Stimulated activated naive CD8-positive, alpha-beta T cell treated with anti-CD3 and anti-CD28 coated beads, Interleukin-15, Interleukin-2, amounts not matched to agents 100 ng/mL and 50 ng/mL, for 24 hours (primary cell): ENCODE measurements at regions not wholly inside any gene's neighbourhood (a gene's known extent, or its start where the extent isn't known, plus 50 kb on each side); places are given as distances from the start of the nearest gene placed in this dataset.
"Not testable (repeated sequence)": the region's sequence is repeated elsewhere in the genome, so short reads cannot be mapped to it uniquely, and the experiment has no call there.

Experiments
- H3K27ac Mint-ChIP-seq: one replicate; pipeline ENCODE4 v1.8.0; 2021; ENCODE audit warnings: mild to moderate bottlenecking, mixed read lengths
- H3K27me3 Mint-ChIP-seq: one replicate; pipeline ENCODE4 v1.8.0; 2021; ENCODE audit warnings: mixed read lengths
- H3K36me3 Mint-ChIP-seq: one replicate; pipeline ENCODE4 v1.8.0; 2021; ENCODE audit warnings: low read depth, mixed read lengths
- H3K4me1 Mint-ChIP-seq: one replicate; pipeline ENCODE4 v1.8.0; 2021; ENCODE audit warnings: low read depth, mixed read lengths
- H3K4me3 Mint-ChIP-seq: one replicate; pipeline ENCODE4 v1.8.0; 2021; ENCODE audit warnings: mild to moderate bottlenecking, mixed read lengths
- H3K9me3 Mint-ChIP-seq: one replicate; pipeline ENCODE4 v1.8.0; 2021; ENCODE audit warnings: mixed read lengths

- peaks cover 14% of the 10 kb centered on the region for H3K4me1 Mint-ChIP-seq
- not testable (repeated sequence) for H3K27ac Mint-ChIP-seq, H3K4me3 Mint-ChIP-seq, H3K36me3 Mint-ChIP-seq, H3K27me3 Mint-ChIP-seq, H3K9me3 Mint-ChIP-seq
Measured at GRCh38 chr6:5836597-5836996, 170.1 kb downstream of the NRN1 start.

- H3K27me3 Mint-ChIP-seq = no peaks in the 10 kb centered on the region
- H3K27ac Mint-ChIP-seq = no peak overlapping the region
- H3K36me3 Mint-ChIP-seq = no peaks in the 10 kb centered on the region
- peaks cover 37% of the 10 kb centered on the region for H3K4me1 Mint-ChIP-seq
- H3K4me3 Mint-ChIP-seq = no peak overlapping the region
- no peaks in the 10 kb centered on the region for H3K9me3 Mint-ChIP-seq
Measured at GRCh38 chr6:5833120-5833519, 173.6 kb downstream of the NRN1 start.

GRCh38 chr6:5832668-5833067 lies 174.1 kb downstream of the NRN1 start:
- Mint-ChIP-seq H3K27ac (peak overlapping the region; percentile 52), H3K9me3 (no peaks in the 10 kb centered on the region), H3K4me1 (peaks cover 37% of the 10 kb centered on the region), H3K27me3 (no peaks in the 10 kb centered on the region), H3K36me3 (no peaks in the 10 kb centered on the region), H3K4me3 (no peak overlapping the region)

GRCh38 chr6:5831219-5831862 lies 175.4 kb downstream of the NRN1 start:
- peak overlapping the region; percentile 72 for H3K27ac Mint-ChIP-seq
- not testable (repeated sequence) for H3K9me3 Mint-ChIP-seq, H3K27me3 Mint-ChIP-seq, H3K36me3 Mint-ChIP-seq
- peaks cover 37% of the 10 kb centered on the region for H3K4me1 Mint-ChIP-seq
- peak overlapping the region; percentile 20 for H3K4me3 Mint-ChIP-seq

- Mint-ChIP-seq H3K36me3 (no peaks in the 10 kb centered on the region), H3K27ac (no peak overlapping the region), H3K4me3 (no peak overlapping the region), H3K27me3 (no peaks in the 10 kb centered on the region), H3K4me1 (peaks cover 50% of the 10 kb centered on the region), H3K9me3 (no peaks in the 10 kb centered on the region)
Measured at GRCh38 chr6:5828296-5828695, 178.4 kb downstream of the NRN1 start.

GRCh38 chr6:5827056-5827904 lies 179.4 kb downstream of the NRN1 start:
- no peaks in the 10 kb centered on the region for H3K36me3 Mint-ChIP-seq
- no peak overlapping the region for H3K27ac Mint-ChIP-seq
- no peak overlapping the region for H3K4me3 Mint-ChIP-seq
- H3K4me1 Mint-ChIP-seq = peaks cover 42% of the 10 kb centered on the region
- no peaks in the 10 kb centered on the region for H3K27me3 Mint-ChIP-seq
- no peaks in the 10 kb centered on the region for H3K9me3 Mint-ChIP-seq

- H3K9me3 Mint-ChIP-seq, H3K27ac Mint-ChIP-seq, H3K27me3 Mint-ChIP-seq, H3K36me3 Mint-ChIP-seq, H3K4me3 Mint-ChIP-seq: not testable (repeated sequence)
- H3K4me1 Mint-ChIP-seq = peaks cover 21% of the 10 kb centered on the region
Measured at GRCh38 chr6:5824382-5824983, 182.2 kb downstream of the NRN1 start.
